Neural progenitor cell (in vitro differentiated cells): ENCODE measurements at regions not wholly inside any gene's neighbourhood (a gene's known extent, or its start where the extent isn't known, plus 50 kb on each side); places are given as distances from the start of the nearest gene placed in this dataset.
"Not testable (repeated sequence)": the region's sequence is repeated elsewhere in the genome, so short reads cannot be mapped to it uniquely, and the experiment has no call there.

Source experiments
- CTCF ChIP-seq: fragments of 200-600 bp; sonication (generic); IDR thresholded peaks from 2 replicates; pipeline ENCODE4 v1.5.1; 2017; ENCODE audit warnings: antibody characterized with exemption, mild to moderate bottlenecking
- EZH2 ChIP-seq: fragments of 200-600 bp; sonication (generic); IDR thresholded peaks from 2 replicates; pipeline ENCODE4 v1.6.1; 2017; ENCODE audit warnings: antibody characterized with exemption, mild to moderate bottlenecking, moderate library complexity
- EZH2phosphoT487 ChIP-seq: fragments of 200-600 bp; sonication (generic); IDR thresholded peaks from 2 replicates; pipeline ENCODE4 v1.6.1; 2017; ENCODE audit warnings: antibody characterized with exemption

- TF ChIP-seq CTCF, EZH2, EZH2phosphoT487: not testable (repeated sequence)
Observed at GRCh38 chr13:19074106-19074505, 107.5 kb downstream of the TUBA3C start.
